K562 (cell line): ENCODE measurements at regions not wholly inside any gene's neighbourhood (a gene's known extent, or its start where the extent isn't known, plus 50 kb on each side); places are given as distances from the start of the nearest gene placed in this dataset.

Experiments
- ATAC-seq: fragments of 200-7000 bp; cut with Tn5 transposase; 3 replicates; pipeline ENCODE4 v1.9.1; 2020; ENCODE audit warnings: moderate library complexity
- BruUV-seq: library from RNA; stranded (reverse); fragments of 400-500 nt; replicated peaks from 2 replicates; lab custom pipeline; 2021; lab: Mats Ljungman, UMichigan
- CTCF ChIA-PET: fragments of 300-600 bp; formaldehyde crosslinking; extraction: SDS; loops from one replicate; lab custom pipeline; 2021; ENCODE audit warnings: low intra/inter-chr PET ratio; lab: Yijun Ruan, JAX
- POLR2A ChIA-PET: fragments of 300-600, 350-650 bp; sonication (Branson Sonifier 250); formaldehyde crosslinking; extraction: SDS; loops from one replicate; lab custom pipeline; 2021; ENCODE audit warnings: antibody characterized with exemption, inconsistent platforms; lab: Yijun Ruan, JAX
- DNase-seq, 4 experiments: peaks; one replicate each; pipeline versions ENCODE4 v3.0.0 to v3.0.0-alpha.2; 2011 to 2018; ENCODE audit warnings: low spot score in 3 of 4, mixed read lengths in 3 of 4; ENCODE audit errors: extremely low read depth in 1 of 4
- FAIRE-seq: peaks from 2 replicates; lab custom pipeline; 2011; peaks lifted over from hg19 to GRCh38; lab: Jason Lieb, UNC
- H2AFZ ChIP-seq: 2 replicates; pipeline ENCODE4 v1.6.0; 2011; ENCODE audit warnings: low read depth, low read length, control low read depth, inconsistent platforms
- H3K27ac ChIP-seq: fragments of 200-600 bp; 3 replicates; pipeline ENCODE4 v1.8.0; 2011; ENCODE audit warnings: low read depth, mild to moderate bottlenecking, control low read depth, inconsistent platforms, low read length, moderate library complexity, mixed read lengths; ENCODE audit errors: extremely low read depth
- H3K27me3 ChIP-seq, 2 experiments: fragments of 300-600 bp in 1 of 2; 2 replicates in 1 of 2; 3 replicates in 1 of 2; pipeline versions ENCODE4 v1.6.0 to v1.8.0; 2011; ENCODE audit warnings: inconsistent platforms in 2 of 2, low read length in 2 of 2, mild to moderate bottlenecking in 1 of 2, mixed read lengths in 1 of 2, moderate library complexity in 1 of 2; ENCODE audit not compliant: control insufficient read depth in 2 of 2, insufficient read depth in 2 of 2
- H3K36me3 ChIP-seq: fragments of 300-600 bp; 3 replicates; pipeline ENCODE4 v1.8.0; 2011; ENCODE audit warnings: mild to moderate bottlenecking, low read length, inconsistent platforms; ENCODE audit not compliant: control insufficient read depth, insufficient read depth
- H3K4me1 ChIP-seq, 2 experiments: fragments of 200-600 bp in 1 of 2; replicated peaks in 1 of 2; 2 replicates in 1 of 2; 3 replicates in 1 of 2; pipeline versions ENCODE4 v1.5.1 to v1.8.0; 2011; ENCODE audit warnings: inconsistent platforms in 2 of 2, low read length in 2 of 2, mild to moderate bottlenecking in 1 of 2, mixed read lengths in 1 of 2, moderate library complexity in 1 of 2; ENCODE audit not compliant: control insufficient read depth in 2 of 2, insufficient read depth in 2 of 2
- H3K4me2 ChIP-seq: 2 replicates; pipeline ENCODE4 v1.6.1; 2011; ENCODE audit warnings: low read length, control low read depth, inconsistent platforms, mixed read lengths; ENCODE audit not compliant: insufficient read depth
- H3K4me3 ChIP-seq: fragments of 200-600 bp; sonication (generic), shearing (Covaris generic); 2 replicates; pipeline ENCODE4 v1.5.1; 2016; ENCODE audit warnings: control low read depth, inconsistent platforms
- H3K79me2 ChIP-seq: fragments of 200-600 bp; 3 replicates; pipeline ENCODE4 v1.8.0; 2011; ENCODE audit warnings: low read length, inconsistent platforms; ENCODE audit not compliant: control insufficient read depth, insufficient read depth
- H3K9ac ChIP-seq, 2 experiments: 2 replicates each; pipeline versions ENCODE4 v1.6.0 to v1.6.1; 2011; ENCODE audit warnings: low read depth in 2 of 2, low read length in 2 of 2, control low read depth in 1 of 2, inconsistent platforms in 1 of 2, mild to moderate bottlenecking in 1 of 2, mixed read lengths in 1 of 2; ENCODE audit not compliant: insufficient read depth in 1 of 2
- H3K9me1 ChIP-seq: one replicate; pipeline ENCODE4 v1.6.0; 2011; ENCODE audit warnings: inconsistent platforms, mild to moderate bottlenecking, low read length, moderate library complexity; ENCODE audit not compliant: control insufficient read depth, insufficient read depth
- H3K9me3 ChIP-seq: replicated peaks from 2 replicates; pipeline ENCODE4 v1.5.1; 2011; ENCODE audit warnings: low read depth, low read length, inconsistent platforms; ENCODE audit not compliant: control insufficient read depth, insufficient read depth
- H4K20me1 ChIP-seq: replicated peaks from 2 replicates; pipeline ENCODE4 v1.6.1; 2011; ENCODE audit warnings: low read length, inconsistent platforms, mixed read lengths; ENCODE audit not compliant: control insufficient read depth, insufficient read depth
- CCNT2 ChIP-seq: IDR thresholded peaks from 2 replicates; pipeline ENCODE4 v1.6.1; 2011; ENCODE audit warnings: borderline replicate concordance, low read depth, mild to moderate bottlenecking, moderate library complexity, mixed read lengths, low read length; ENCODE audit not compliant: insufficient read length; ENCODE audit errors: extremely low read depth
- CTCF ChIP-seq, 3 experiments: IDR thresholded peaks in 2 of 3; conservative IDR thresholded peaks in 1 of 3; 2 replicates each; pipeline ENCODE4 v1.5.1; 2011 to 2012; ENCODE audit warnings: low read length in 3 of 3, mild to moderate bottlenecking in 3 of 3, control low read depth in 2 of 3, improper control_type of control experiment in 1 of 3, inconsistent platforms in 1 of 3, low read depth in 1 of 3, mixed read lengths in 1 of 3, moderate library complexity in 1 of 3; ENCODE audit not compliant: insufficient read depth in 2 of 3
- CUX1 ChIP-seq: fragments of 200-800 bp; sonication (Bioruptor generic); IDR thresholded peaks from 2 replicates; pipeline ENCODE4 v1.6.1; 2016; ENCODE audit warnings: missing genetic modification characterization, missing compliant biosample characterization
- ERF ChIP-seq: fragments of 450-650 bp; formaldehyde crosslinking; IDR thresholded peaks from 2 replicates; pipeline ENCODE4 v1.4.0; 2020; ENCODE audit warnings: mild to moderate bottlenecking, mixed read lengths
- JUNB ChIP-seq: fragments of 450-650 bp; formaldehyde crosslinking; conservative IDR thresholded peaks from 2 replicates; pipeline ENCODE4 v1.4.0; 2020; ENCODE audit warnings: mild to moderate bottlenecking
- NR2C1 ChIP-seq, 2 experiments: fragments of 450-650 bp; IDR thresholded peaks; 2 replicates each; pipeline ENCODE4 v1.6.1; 2017; ENCODE audit warnings: mild to moderate bottlenecking in 2 of 2, antibody characterized with exemption in 1 of 2, inconsistent platforms in 1 of 2, missing compliant biosample characterization in 1 of 2, missing genetic modification characterization in 1 of 2
- POLR2H ChIP-seq: IDR thresholded peaks from 2 replicates; pipeline ENCODE4 v1.6.1; 2016; ENCODE audit warnings: missing genetic modification characterization, low read depth, mild to moderate bottlenecking, control low read depth, missing compliant biosample characterization, moderate library complexity
- SRSF3 ChIP-seq: fragments of 200-400 bp; formaldehyde crosslinking; IDR thresholded peaks from 2 replicates; pipeline ENCODE4 v1.6.1; 2016; ENCODE audit warnings: mild to moderate bottlenecking, low read length, moderate library complexity; ENCODE audit not compliant: insufficient read depth
- ZFP91 ChIP-seq: sonication (generic); formaldehyde crosslinking; IDR thresholded peaks from 2 replicates; pipeline ENCODE4 v1.8.0; 2022; ENCODE audit warnings: mild to moderate bottlenecking, missing genetic modification reagents
- ZKSCAN3 ChIP-seq: fragments of 250-450 bp; sonication (Bioruptor Pico); IDR thresholded peaks from 2 replicates; pipeline ENCODE4 v1.4.0; 2020
- ZKSCAN8 ChIP-seq: fragments of 200-800 bp; sonication (Bioruptor generic); IDR thresholded peaks from 2 replicates; pipeline ENCODE4 v1.6.1; 2016; ENCODE audit warnings: missing genetic modification characterization, missing compliant biosample characterization
- ZNF174 ChIP-seq: fragments of 250-450 bp; sonication (Bioruptor Pico); IDR thresholded peaks from 2 replicates; pipeline ENCODE4 v1.4.0; 2020; ENCODE audit warnings: mild to moderate bottlenecking
- WGBS: fragments of 100-300 bp; shearing (Covaris generic); methylation state at CpG from one replicate; pipeline ENCODE4 v1.1.6; 2016; ENCODE audit warnings: low coverage, mixed read lengths; ENCODE audit not compliant: insufficient coverage; ENCODE audit errors: missing lambda C conversion rate; 5-methylcytosine and 5-hydroxymethylcytosine counted together
- in situ Hi-C: fragments of 300-500 bp; cut with MboI; formaldehyde crosslinking; loops from 4 replicates; pipeline ENCODE4 v1.15.0; 2018; ENCODE audit warnings: inconsistent platforms, mixed read lengths
- intact Hi-C: fragments of 100-400 bp; cut with micrococcal nuclease; formaldehyde crosslinking; loops from 2 replicates; pipeline ENCODE4 v1.14.2; 2022

GRCh38 chr13:112245179-112245724 lies 130.9 kb upstream of the SPACA7 start (continued):
- no peak for TF ChIP-seq POLR2H (tag)

DNA sequence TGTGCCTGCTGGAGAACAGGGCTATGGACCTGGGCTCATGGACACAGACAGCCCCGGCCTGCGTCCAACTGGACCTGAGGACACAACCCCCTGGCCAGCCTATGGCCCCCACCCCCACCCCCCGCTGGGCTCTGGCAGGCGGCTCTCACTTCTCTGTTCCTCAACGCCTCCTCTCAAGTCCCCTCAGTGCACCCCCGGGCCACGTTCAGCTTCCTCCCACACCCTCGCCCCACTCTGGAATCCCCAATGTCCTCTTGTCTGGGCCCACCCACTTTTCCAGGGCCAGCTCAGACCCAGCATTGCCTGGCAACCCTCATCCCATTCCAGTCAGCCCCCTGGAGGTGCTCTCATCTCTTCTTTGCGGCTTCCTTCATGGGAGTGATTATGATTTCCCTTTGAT lies 130.2 kb upstream of the SPACA7 start:
- WGBS, result 8% methylated on average over 2 of the region's 9 CpGs
- no peak overlapping the region for H2AFZ ChIP-seq
- H3K4me3 ChIP-seq, result no peak overlapping the region
- ChIA-PET POLR2A (no interaction called here), CTCF (no interaction called here)
- H3K4me2 ChIP-seq, result no peak overlapping the region
- FAIRE-seq, result no peak
- H4K20me1 ChIP-seq, result no peaks in the 10 kb centered on the region
- DNase-seq, result no peak
- BruUV-seq, result no TSS peak
- no peaks in the 10 kb centered on the region for H3K36me3 ChIP-seq
- H3K27me3 ChIP-seq, result peaks cover 0 to 39% of the 10 kb centered on the region in 2 experiments; a peak in 2 of 5 replicates
- ATAC-seq, result no peak
- H3K4me1 ChIP-seq, result no peaks in the 10 kb centered on the region
- in situ Hi-C loops, result no loop called here
- H3K9me1 ChIP-seq, result no peaks in the 10 kb centered on the region
- intact Hi-C loops, result no loop called here
- H3K9me3 ChIP-seq, result no peaks in the 10 kb centered on the region
- no peaks in the 10 kb centered on the region for H3K79me2 ChIP-seq
- no peak overlapping the region for H3K9ac ChIP-seq
- H3K27ac ChIP-seq, result no peak overlapping the region
- TF ChIP-seq ZKSCAN3 (CRISPR knock-in tag) (no peak), CUX1 (CRISPR knock-in tag) (no peak), ZFP91 (no peak), CCNT2 (no peak), JUNB (no peak), ZKSCAN8 (CRISPR knock-in tag) (no peak), NR2C1 (IDR thresholded peaks at IDR 0.05) (no peak), NR2C1 (tag; IDR thresholded peaks at IDR 0.05) (no peak), CTCF (IDR thresholded peaks at IDR 0.05 in 2 of 3, conservative IDR thresholded peaks at IDR 0.05 in 1 of 3; ENCODE audit: insufficient read depth in 2 of 3, low read depth in 1 of 3, low read length in 3 of 3) (no peak), ZNF174 (CRISPR knock-in tag) (no peak), ERF (CRISPR knock-in tag) (no peak), SRSF3 (no peak)
